CD1c-positive myeloid dendritic cell (primary cell): ENCODE measurements at regions not wholly inside any gene's neighbourhood (a gene's known extent, or its start where the extent isn't known, plus 50 kb on each side); places are given as distances from the start of the nearest gene placed in this dataset.
"Not testable (repeated sequence)": the region's sequence is repeated elsewhere in the genome, so short reads cannot be mapped to it uniquely, and the experiment has no call there.

Experiments
- DNase-seq: peaks from one replicate; pipeline ENCODE4 v3.0.0-alpha.2; 2016; ENCODE audit errors: extremely low spot score

- no peak for DNase-seq
Observed at GRCh38 chr3:82761858-82762257, 1000.4 kb upstream of the GBE1 start.

DNA sequence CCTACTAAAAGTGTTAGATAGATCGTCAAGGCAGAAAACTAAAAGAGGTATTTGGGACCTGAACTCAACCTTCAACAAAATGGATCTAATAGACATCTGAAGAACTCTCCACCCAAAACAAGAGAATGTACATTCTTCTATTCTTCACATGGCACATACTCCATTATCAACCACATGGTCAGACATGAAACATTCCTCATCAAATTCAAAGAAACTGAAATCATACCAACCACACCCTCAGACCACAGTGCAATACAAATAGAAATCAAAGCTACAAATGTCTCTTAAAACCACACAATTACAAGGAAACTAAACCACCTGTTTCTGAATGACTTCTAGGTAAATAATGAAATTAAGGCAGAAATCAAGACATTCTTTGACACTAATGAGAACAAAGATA lies 984.1 kb upstream of the GBE1 start:
- no peak for DNase-seq

DNA sequence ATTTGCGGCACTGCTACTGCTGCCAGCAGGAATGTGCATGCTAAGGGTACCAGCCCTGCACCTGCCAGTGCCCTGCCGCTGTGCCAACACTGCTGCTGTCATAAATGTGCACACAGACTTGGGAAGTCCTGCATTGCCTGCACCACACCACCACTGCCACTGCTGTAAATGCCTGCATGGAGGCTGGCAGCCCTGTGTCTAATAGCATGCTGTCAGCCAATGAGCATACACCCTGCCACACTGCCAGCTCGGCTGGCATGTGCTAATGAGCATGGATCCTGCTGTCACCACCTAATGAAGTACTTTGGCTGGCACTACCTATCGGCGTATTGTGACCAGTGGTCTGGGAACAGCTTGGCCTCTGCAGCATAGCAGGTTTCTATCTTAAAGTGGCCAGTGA lies 981.8 kb upstream of the GBE1 start:
- DNase-seq = no peak

- DNase-seq = no peak
Observed at GRCh38 chr3:82741346-82741745, 979.9 kb upstream of the GBE1 start.

DNA sequence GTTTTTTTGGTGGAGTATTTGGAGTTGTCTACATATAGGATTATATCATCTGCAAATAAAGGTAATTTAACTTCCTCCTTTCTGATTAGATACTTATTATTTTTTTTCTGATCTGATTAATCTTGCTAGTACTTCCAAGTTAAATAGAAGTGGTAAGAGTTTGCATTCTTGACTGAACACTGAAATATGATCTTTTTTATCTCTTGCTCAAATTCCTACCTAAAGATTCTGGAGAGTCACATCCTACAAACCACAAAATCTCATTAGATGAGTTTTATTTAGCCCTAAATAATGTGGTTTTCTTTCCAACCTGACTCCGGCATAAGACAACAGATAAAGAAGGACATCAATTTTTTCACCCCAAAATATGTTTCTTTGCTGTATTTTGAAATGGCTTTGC lies 977.9 kb upstream of the GBE1 start:
- DNase-seq = no peak

DNA sequence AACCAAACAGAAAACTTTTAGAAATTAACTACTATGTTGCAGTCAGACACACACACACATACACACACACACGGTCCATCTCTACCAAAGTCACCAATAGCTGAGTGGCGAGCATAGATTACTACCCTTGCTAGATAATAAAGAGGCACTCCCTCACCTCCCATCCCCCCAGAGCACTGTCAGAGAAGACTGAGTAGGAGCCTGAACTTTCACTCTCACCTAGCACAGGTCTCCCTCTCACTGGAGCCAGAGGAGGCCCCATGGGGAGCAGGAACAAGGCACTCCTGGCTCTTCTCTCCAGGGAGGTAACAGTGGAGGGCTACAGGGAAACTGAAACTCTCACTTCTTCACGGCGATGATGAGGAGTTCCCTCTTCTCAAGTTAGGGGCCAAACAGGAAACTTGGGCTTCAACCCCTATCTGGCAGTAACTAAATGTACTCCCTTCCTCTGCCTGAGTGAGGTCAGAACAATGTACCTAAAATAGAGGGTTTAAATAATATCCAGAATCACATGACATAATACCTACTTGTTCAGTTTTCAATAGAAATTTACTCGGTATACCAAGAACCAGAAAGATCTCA lies 975.3 kb upstream of the GBE1 start:
- DNase-seq = no peak

DNA sequence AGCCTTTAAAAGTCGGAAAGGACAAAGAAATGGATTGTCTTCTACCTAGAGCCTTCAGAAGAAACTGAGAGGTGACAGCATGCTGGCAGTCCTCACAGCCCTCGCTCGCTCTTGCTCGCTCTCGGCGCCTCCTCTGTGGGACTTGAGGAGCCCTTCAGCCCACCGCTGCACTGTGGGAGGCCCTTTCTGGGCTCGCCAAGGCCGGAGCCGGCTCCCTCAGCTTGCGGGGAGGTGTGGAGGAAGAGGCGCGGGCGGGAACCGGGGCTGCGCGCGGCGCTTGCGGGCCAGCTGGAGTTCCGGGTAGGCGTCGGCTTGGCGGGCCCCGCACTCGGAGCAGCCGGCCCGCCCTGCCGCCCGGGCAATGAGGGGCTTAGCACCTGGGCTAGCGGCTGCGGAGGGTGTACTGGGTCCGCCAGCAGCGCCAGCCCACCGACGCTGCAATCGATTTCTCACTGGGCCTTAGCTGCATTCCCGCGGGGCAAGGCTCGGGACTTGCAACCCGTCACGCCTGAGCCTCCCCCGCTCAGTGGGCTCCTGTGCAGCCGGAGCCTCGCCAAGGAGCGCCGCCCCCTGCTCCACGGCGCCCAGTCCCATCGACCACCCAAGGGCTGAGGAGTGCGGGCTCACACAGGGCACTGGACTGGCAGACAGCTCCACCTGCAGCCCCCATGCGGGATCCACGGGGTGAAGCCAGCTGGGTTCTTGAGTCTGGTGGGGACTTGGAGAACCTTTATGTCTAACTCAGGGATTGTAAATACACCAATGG lies 953.8 kb upstream of the GBE1 start:
- DNase-seq = no peak

DNA sequence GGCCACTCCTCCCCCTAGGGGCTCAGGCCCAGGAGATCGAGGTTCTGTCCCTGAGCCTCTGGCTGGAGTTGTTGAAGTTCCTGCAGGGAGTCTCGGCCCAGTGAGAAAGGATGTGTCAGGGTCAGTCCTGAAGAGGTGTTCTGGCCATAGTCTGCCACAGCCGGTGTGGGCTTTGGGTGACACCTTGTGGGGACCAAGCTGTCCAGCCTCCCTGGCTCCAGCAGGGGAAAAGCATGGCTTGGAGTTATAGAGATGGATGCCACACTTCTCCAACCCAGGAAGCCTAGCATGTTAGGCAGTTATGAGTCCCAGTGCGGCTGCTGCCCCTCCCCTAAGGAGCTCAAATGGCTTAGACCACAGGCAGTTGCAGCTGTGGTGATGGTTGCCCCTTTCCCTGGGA lies 945.6 kb upstream of the GBE1 start:
- DNase-seq = no peak

GRCh38 chr3:82685761-82686160 lies 924.3 kb upstream of the GBE1 start:
- DNase-seq = no peak

DNA sequence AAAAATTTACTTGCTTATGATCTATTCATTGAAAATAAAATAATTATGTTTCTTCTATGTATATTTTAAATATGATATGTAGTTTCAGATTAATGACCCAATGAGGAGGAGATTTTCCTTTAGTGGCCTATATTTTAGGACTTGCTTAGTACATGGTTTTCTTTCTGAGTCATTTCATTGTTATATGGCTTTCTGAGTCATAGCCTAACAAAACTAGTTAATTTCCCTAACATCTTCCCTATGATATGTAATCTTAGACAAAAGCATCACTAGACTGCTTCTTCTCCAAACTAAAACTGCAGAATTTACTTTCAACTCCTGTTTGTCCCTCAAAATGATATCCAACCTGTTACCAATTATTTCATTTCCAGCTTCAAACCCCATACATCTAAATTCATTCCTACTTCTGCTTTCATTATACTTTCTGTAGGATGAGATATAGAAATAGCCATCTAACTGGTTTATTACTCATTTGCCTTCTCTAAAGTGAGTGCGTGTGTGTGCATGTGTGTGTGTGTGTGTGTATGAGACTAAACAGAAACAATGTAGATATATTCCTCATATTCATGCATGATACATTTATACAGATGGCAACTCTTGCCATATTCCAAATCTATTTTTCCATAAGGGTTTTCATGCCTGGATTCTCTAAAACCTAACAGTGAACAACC lies 915.0 kb upstream of the GBE1 start:
- no peak for DNase-seq

DNA sequence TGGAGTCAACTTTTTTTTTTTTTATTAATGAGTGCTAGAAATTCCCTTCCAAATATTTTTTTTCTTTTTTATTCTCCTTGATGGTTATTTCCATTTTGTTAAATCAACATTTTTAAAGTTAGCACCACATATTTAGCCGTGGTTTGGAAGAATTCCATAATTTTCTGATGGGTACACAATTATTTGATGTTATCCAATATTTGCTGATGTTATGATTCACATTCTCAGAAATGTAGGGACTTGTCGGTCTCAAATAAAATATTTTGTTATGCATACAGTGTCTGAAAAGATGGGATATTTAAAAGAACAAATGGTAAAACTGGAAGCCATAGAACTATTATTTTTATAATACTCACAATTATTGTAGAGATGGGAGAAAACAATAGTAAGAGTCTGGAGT lies 911.5 kb upstream of the GBE1 start:
- no peak for DNase-seq

DNA sequence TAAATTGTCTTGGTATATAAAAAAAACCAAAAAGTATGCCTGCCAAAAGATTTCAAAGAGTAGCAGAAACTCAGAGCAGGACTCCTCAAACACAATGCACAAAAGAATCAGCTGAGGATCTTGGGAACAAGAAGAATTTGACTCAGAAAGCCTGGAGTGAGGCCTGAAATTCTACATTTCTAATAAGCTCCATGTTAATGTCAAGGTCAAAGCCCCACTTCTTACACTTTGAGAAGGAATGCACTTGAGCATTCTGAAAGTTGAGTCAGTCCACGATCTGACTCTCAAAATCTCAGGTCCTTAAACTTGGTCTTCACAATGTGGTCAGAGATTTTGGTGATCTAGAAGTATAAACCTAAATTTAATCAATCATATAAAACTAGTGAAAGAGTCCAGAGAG lies 910.0 kb upstream of the GBE1 start:
- no peak for DNase-seq

GRCh38 chr3:82654708-82655107 lies 893.3 kb upstream of the GBE1 start:
- no peak for DNase-seq

DNA sequence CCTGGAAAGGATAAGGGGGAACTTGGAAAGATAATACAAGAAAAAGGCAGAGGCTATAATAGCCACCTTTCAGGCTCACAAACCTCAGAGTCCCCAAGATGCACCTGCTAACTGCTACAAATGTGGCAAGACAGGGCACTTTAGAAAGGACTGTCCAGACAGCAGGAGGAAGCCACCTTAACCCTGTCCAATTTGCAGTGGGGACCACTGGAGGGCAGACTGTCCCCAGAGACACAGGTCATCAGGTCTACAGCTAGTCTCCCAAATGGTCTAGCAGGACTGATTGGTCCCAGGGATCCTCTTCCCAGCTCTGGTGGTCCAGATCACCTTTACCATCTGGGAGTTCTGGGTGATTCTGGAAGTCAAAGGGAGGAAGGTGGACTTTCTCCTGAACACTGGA lies 882.5 kb upstream of the GBE1 start:
- no peak for DNase-seq

DNA sequence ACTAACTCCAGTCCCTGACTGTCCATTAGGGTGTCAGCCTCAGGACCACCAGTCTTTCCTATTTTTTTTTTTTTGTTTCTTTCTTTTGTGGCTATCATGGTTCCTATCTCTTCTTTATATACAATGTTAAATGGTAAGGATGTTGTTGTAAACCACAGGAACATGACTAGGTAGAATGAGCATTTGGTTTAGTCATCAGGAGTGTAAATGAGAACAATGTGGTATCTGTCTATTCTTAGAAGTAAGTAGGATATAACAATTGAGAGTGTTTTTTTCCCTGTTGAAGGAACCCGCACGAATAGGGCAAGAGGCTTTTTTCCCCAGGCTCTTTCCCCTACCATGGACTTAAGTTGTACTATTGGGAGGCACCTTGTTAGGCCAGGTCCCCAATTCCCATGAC lies 880.3 kb upstream of the GBE1 start:
- no peak for DNase-seq

- DNase-seq = no peak
Observed at GRCh38 chr3:82640254-82640653, 878.8 kb upstream of the GBE1 start.

- no peak for DNase-seq
Observed at GRCh38 chr3:82637574-82637973, 876.1 kb upstream of the GBE1 start.

GRCh38 chr3:82636177-82636576 lies 874.7 kb upstream of the GBE1 start:
- no peak for DNase-seq

- no peak for DNase-seq
Observed at GRCh38 chr3:82633319-82633718, 871.9 kb upstream of the GBE1 start.

DNA sequence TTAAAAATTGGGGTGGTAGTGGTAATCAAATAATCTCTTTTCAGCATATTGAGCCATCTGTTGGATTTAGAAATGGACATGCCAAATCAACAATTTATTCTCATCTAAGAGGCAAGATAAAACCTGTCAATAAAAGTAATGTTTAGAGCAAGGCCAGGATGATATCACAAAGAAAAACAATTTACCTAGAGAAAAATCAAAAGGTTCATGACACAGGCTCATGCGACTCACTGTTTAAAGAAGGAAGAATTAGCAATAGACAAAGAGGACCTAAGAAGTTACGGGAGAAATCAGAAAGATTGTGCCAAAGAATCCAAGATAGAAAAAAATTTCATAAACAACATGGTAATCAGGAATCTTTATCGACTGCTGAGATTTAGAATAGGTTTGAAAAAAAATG lies 868.5 kb upstream of the GBE1 start:
- DNase-seq = no peak

DNA sequence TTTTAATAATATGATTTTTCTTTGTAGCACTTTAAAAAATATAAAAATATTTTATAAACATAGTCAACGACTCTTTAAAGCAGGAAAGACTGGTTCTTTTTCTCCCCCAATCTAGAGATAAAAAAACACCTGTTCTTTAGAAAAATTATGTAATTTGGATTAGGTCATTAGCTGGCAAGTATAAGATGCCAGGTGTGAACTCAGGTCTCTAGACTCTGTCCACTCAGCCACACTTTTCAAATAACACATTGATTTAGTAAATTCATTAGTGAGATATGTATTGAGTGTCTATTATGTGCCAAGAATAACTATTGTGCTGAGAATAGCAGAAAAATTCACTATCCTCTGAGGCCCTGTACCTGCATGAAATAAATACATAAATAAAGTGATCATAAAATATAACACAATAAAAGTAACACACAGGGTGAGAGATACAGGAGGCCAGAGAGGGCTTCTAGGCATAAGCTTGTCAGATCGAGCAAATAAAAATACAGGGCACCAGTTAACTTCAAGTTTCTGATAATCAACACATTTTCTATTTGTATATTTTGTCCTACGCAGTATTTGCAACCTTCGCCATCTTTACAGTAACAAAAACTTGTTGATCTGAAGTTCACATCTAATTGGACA lies 867.1 kb upstream of the GBE1 start:
- DNase-seq = no peak

DNA sequence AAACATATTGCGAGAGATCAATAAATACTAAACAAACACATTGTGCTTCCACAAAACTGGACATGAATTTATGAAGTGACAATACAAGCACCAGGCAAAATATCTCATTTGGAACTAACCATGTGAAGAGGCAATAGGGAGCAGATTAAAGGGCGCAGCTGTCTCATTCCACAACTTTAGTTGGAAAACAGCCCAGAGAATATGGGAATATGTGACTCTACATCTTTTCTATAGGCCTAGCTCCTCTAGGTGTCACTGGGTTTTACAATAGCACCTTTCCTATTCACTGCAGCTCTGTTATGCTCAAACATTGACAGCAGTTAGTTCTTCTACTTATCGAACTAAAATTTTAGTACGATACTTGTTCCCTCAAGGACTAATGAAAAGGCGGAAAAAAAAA lies 866.3 kb upstream of the GBE1 start:
- DNase-seq = no peak

- not testable (repeated sequence) for DNase-seq
Observed at GRCh38 chr3:82620744-82621143, 859.3 kb upstream of the GBE1 start.
